Mesodermal cell (in vitro differentiated cells): ENCODE measurements at regions not wholly inside any gene's neighbourhood (a gene's known extent, or its start where the extent isn't known, plus 50 kb on each side); places are given as distances from the start of the nearest gene placed in this dataset.

Source experiments
- H3K27ac ChIP-seq: 2 replicates; pipeline ENCODE4 v1.7.0; 2013; ENCODE audit warnings: mild to moderate bottlenecking, low read depth, low read length, moderate library complexity; ENCODE audit not compliant: severe bottlenecking
- H3K36me3 ChIP-seq: 2 replicates; pipeline ENCODE4 v1.7.1; 2013; ENCODE audit warnings: mild to moderate bottlenecking, low read length, moderate library complexity; ENCODE audit not compliant: control insufficient read depth, insufficient read depth
- H3K4me1 ChIP-seq: one replicate; pipeline ENCODE4 v1.7.1; 2013; ENCODE audit warnings: mild to moderate bottlenecking, low read length; ENCODE audit not compliant: insufficient read depth, control insufficient read depth, poor library complexity, severe bottlenecking
- H3K4me3 ChIP-seq: 2 replicates; pipeline ENCODE4 v1.7.0; 2013; ENCODE audit warnings: low read length, control low read depth, mild to moderate bottlenecking; ENCODE audit not compliant: insufficient read depth, poor library complexity, severe bottlenecking; ENCODE audit errors: extremely low read depth
- H3K9me3 ChIP-seq: 2 replicates; pipeline ENCODE4 v1.7.1; 2013; ENCODE audit warnings: mild to moderate bottlenecking, low read length, moderate library complexity; ENCODE audit not compliant: control insufficient read depth
- WGBS, 2 experiments: methylation state at CpG; one replicate each; pipeline ENCODE4 v1.1.5; 2013; ENCODE audit warnings: missing lambda C conversion rate in 2 of 2; ENCODE audit not compliant: insufficient coverage in 2 of 2; 5-methylcytosine and 5-hydroxymethylcytosine counted together

GRCh38 chr5:13480834-13481233, 463.7 kb downstream of the DNAH5 start:
- no peaks in the 10 kb centered on the region for H3K36me3 ChIP-seq
- WGBS, 2 experiments = 87 to 95% methylated on average over 2 of the region's 2 CpGs
- no peak overlapping the region for H3K27ac ChIP-seq
- H3K9me3 ChIP-seq = no peaks in the 10 kb centered on the region
- H3K4me3 ChIP-seq = no peak overlapping the region
- peaks cover 9% of the 10 kb centered on the region for H3K4me1 ChIP-seq

GRCh38 chr5:13478831-13479465, 465.5 kb downstream of the DNAH5 start:
- 38 to 42% methylated on average over 2 to 3 of the region's 9 CpGs for WGBS, 2 experiments
- Histone ChIP-seq H3K4me3 (no peak overlapping the region), H3K27ac (no peak overlapping the region), H3K9me3 (no peaks in the 10 kb centered on the region), H3K4me1 (peaks cover 9% of the 10 kb centered on the region), H3K36me3 (no peaks in the 10 kb centered on the region)

- H3K36me3 ChIP-seq = no peaks in the 10 kb centered on the region
- H3K27ac ChIP-seq = no peak overlapping the region
- H3K9me3 ChIP-seq = no peaks in the 10 kb centered on the region
- peaks cover 9% of the 10 kb centered on the region for H3K4me1 ChIP-seq
- WGBS, 2 experiments = 78 to 91% methylated on average over 4 to 5 of the region's 7 CpGs
- no peak overlapping the region for H3K4me3 ChIP-seq
Observed at GRCh38 chr5:13477118-13477737, 467.3 kb downstream of the DNAH5 start.

- H3K36me3 ChIP-seq = no peaks in the 10 kb centered on the region
- no peaks in the 10 kb centered on the region for H3K9me3 ChIP-seq
- no peak overlapping the region for H3K4me3 ChIP-seq
- WGBS, 2 experiments = 90 to 95% methylated on average over 2 to 3 of the region's 5 CpGs
- H3K4me1 ChIP-seq = peaks cover 5% of the 10 kb centered on the region
- no peak overlapping the region for H3K27ac ChIP-seq
Observed at GRCh38 chr5:13472842-13473241, 471.6 kb downstream of the DNAH5 start.

- H3K36me3 ChIP-seq = no peaks in the 10 kb centered on the region
- H3K4me3 ChIP-seq = no peak overlapping the region
- no peaks in the 10 kb centered on the region for H3K9me3 ChIP-seq
- H3K4me1 ChIP-seq = no peaks in the 10 kb centered on the region
- WGBS, 2 experiments = no CpG with 5 or more reads among the region's 1 CpG
- H3K27ac ChIP-seq = no peak overlapping the region
Observed at GRCh38 chr5:13470975-13471374, 473.5 kb downstream of the DNAH5 start.

- no peaks in the 10 kb centered on the region for H3K36me3 ChIP-seq
- no peak overlapping the region for H3K27ac ChIP-seq
- H3K9me3 ChIP-seq = no peaks in the 10 kb centered on the region
- H3K4me1 ChIP-seq = no peaks in the 10 kb centered on the region
- no peak overlapping the region for H3K4me3 ChIP-seq
Observed at GRCh38 chr5:13470263-13470662, 474.2 kb downstream of the DNAH5 start.

GRCh38 chr5:13464532-13465193, 479.8 kb downstream of the DNAH5 start:
- no peak overlapping the region for H3K4me3 ChIP-seq
- WGBS, 2 experiments = 88 to 100% methylated on average over 1 to 2 of the region's 2 CpGs
- H3K27ac ChIP-seq = no peak overlapping the region
- H3K36me3 ChIP-seq = no peaks in the 10 kb centered on the region
- H3K4me1 ChIP-seq = no peaks in the 10 kb centered on the region
- no peaks in the 10 kb centered on the region for H3K9me3 ChIP-seq

- Histone ChIP-seq H3K4me3 (no peak overlapping the region), H3K27ac (no peak overlapping the region), H3K9me3 (no peaks in the 10 kb centered on the region), H3K36me3 (no peaks in the 10 kb centered on the region), H3K4me1 (no peaks in the 10 kb centered on the region)
- 93 to 100% methylated on average over 1 to 2 of the region's 2 CpGs for WGBS, 2 experiments
Observed at GRCh38 chr5:13460587-13460986, 483.9 kb downstream of the DNAH5 start.

- WGBS, 2 experiments = 93 to 95% methylated on average over 5 of the region's 6 CpGs
- no peak overlapping the region for H3K27ac ChIP-seq
- no peak overlapping the region for H3K4me3 ChIP-seq
- H3K36me3 ChIP-seq = no peaks in the 10 kb centered on the region
- H3K4me1 ChIP-seq = no peaks in the 10 kb centered on the region
- no peaks in the 10 kb centered on the region for H3K9me3 ChIP-seq
Observed at GRCh38 chr5:13454050-13454449, 490.4 kb downstream of the DNAH5 start.

GRCh38 chr5:13448843-13449242, 495.6 kb downstream of the DNAH5 start:
- no peak overlapping the region for H3K27ac ChIP-seq
- WGBS, 2 experiments = 88 to 95% methylated on average over 1 of the region's 1 CpG
- H3K36me3 ChIP-seq = no peaks in the 10 kb centered on the region
- no peaks in the 10 kb centered on the region for H3K9me3 ChIP-seq
- H3K4me3 ChIP-seq = no peak overlapping the region
- H3K4me1 ChIP-seq = no peaks in the 10 kb centered on the region

- 44% methylated on average over 1 of the region's 2 CpGs; no CpG with 5 or more reads in 1 of the 2 experiments for WGBS, 2 experiments
Observed at GRCh38 chr5:13439430-13439829, 505.1 kb downstream of the DNAH5 start.

More at GRCh38 chr5:13439430-13439829, 505.1 kb downstream of the DNAH5 start:
- Histone ChIP-seq H3K9me3 (no peaks in the 10 kb centered on the region), H3K4me3 (no peak overlapping the region), H3K36me3 (no peaks in the 10 kb centered on the region), H3K4me1 (no peaks in the 10 kb centered on the region), H3K27ac (no peak overlapping the region)
